H1 (cell line): ENCODE measurements at regions not wholly inside any gene's neighbourhood (a gene's known extent, or its start where the extent isn't known, plus 50 kb on each side); places are given as distances from the start of the nearest gene placed in this dataset.

Experiments used
- CHD7 ChIP-seq: fragments of 300-600 bp; sonication (generic); IDR thresholded peaks from 2 replicates; pipeline ENCODE4 v1.7.1; 2012; ENCODE audit warnings: low read length, moderate library complexity, mild to moderate bottlenecking, inconsistent platforms; ENCODE audit not compliant: insufficient replicate concordance
- NRF1 ChIP-seq: IDR thresholded peaks from 2 replicates; pipeline ENCODE4 v1.6.1; 2011; ENCODE audit warnings: mild to moderate bottlenecking, low read depth, low read length, improper control_type of control experiment
- TF ChIP-seq, protein P1 (sequence below): IDR thresholded peaks from 2 replicates; pipeline ENCODE4 v1.6.1; 2012; ENCODE audit warnings: inconsistent platforms

- TF ChIP-seq NRF1 (no peak), CHD7 (no peak)
- TF ChIP-seq, protein P1, sequence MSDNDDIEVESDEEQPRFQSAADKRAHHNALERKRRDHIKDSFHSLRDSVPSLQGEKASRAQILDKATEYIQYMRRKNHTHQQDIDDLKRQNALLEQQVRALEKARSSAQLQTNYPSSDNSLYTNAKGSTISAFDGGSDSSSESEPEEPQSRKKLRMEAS, result peak; percentile 50
Measured at GRCh38 chrX:40298572-40299479, 201.1 kb upstream of the BCOR start (continued).
